ENCODE measurements at regions not wholly inside any gene's neighbourhood (a gene's known extent, or its start where the extent isn't known, plus 50 kb on each side); places are given as distances from the start of the nearest gene placed in this dataset.

DNA sequence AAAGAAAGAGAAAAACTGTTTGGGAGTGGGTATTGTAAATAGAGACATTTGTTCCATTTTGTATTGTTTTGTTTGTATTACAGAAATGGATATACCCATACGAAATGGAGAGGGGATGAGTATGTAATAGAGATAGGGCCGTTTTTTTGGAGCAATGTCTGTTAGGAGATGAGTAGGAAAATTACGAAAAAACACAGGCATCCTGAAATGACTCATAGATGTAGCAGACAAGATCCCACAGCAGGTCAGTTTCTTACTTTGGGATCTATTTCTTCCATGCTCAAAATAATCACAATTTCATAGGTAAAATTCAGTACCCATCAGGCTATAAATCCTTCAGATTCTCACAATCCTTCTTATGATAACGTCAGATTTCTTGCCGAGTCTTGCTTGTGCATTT, 779.4 kb upstream of the SLITRK1 start:
- DNase-seq, result peak; percentile 32
- Histone ChIP-seq H3K9me3 (ENCODE audit: low read depth) (no peaks in the 10 kb centered on the region), H3K36me3 (ENCODE audit: low read depth) (no peaks in the 10 kb centered on the region), H3K9ac (no peak overlapping the region), H3K27me3 (replicated peaks; ENCODE audit: insufficient read depth) (peaks cover 6% of the 10 kb centered on the region; the same call in 1 of the 2 replicates), H3K27ac (no peak overlapping the region), H3F3A (ENCODE audit: insufficient read depth) (no peaks in the 10 kb centered on the region), H3K4me2 (ENCODE audit: unreplicated experiment) (no peak overlapping the region), H3K79me2 (ENCODE audit: insufficient read depth) (no peaks in the 10 kb centered on the region), H2AFZ (no peak overlapping the region), H3K4me3 (no peak overlapping the region), H4K20me1 (ENCODE audit: insufficient read depth) (no peaks in the 10 kb centered on the region), H3K4me1 (ENCODE audit: insufficient read depth) (peaks cover 11% of the 10 kb centered on the region; the same call in 1 of the 2 replicates), H3K9me2 (ENCODE audit: insufficient read depth) (no peaks in the 10 kb centered on the region; the same call in 1 of the 2 replicates)
- WGBS, 2 experiments (ENCODE audit: low coverage in 1 of 2, low lambda C conversion rate in 2 of 2, missing lambda C conversion rate in 2 of 2), result 69 to 73% methylated on average over 5 of the region's 5 CpGs
- no peak for TF ChIP-seq EZH2phosphoT487 (IDR thresholded peaks at IDR 0.05; ENCODE audit: insufficient read depth, low read depth)
- TF ChIP-seq EZH2 (IDR thresholded peaks at IDR 0.05; ENCODE audit: insufficient read depth, poor library complexity, severe bottlenecking), result no peak
- in situ Hi-C loops (cut with MboI), result no loop called here

DNA sequence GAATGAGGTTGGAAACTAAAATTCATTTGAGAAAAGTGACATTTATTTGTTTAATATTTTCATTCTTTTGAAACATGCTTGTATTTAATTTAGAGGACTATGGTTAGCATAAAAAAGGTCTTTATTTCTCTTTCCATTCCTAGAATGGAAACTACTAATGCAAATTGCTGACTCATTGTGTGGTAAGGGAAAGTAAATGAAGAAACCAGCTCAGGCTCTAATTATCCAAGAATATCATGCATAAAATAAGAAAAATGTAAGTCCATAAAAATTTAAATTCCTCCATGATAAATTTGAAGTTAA, 777.0 kb upstream of the SLITRK1 start:
- Histone ChIP-seq H3F3A (ENCODE audit: insufficient read depth) (no peaks in the 10 kb centered on the region), H4K20me1 (ENCODE audit: insufficient read depth) (no peaks in the 10 kb centered on the region), H3K4me3 (no peak overlapping the region), H3K27ac (no peak overlapping the region), H3K36me3 (ENCODE audit: low read depth) (no peaks in the 10 kb centered on the region), H3K9me2 (ENCODE audit: insufficient read depth) (no peaks in the 10 kb centered on the region; the same call in 1 of the 2 replicates), H3K4me2 (ENCODE audit: unreplicated experiment) (no peak overlapping the region), H3K79me2 (ENCODE audit: insufficient read depth) (no peaks in the 10 kb centered on the region), H3K9me3 (ENCODE audit: low read depth) (no peaks in the 10 kb centered on the region), H2AFZ (peak overlapping the region; percentile 46; the same call in 1 of the 2 replicates), H3K4me1 (ENCODE audit: insufficient read depth) (peaks cover 17% of the 10 kb centered on the region; the same call in 1 of the 2 replicates), H3K27me3 (replicated peaks; ENCODE audit: insufficient read depth) (no peaks in the 10 kb centered on the region), H3K9ac (no peak overlapping the region)
- peak; percentile 18 for DNase-seq
- in situ Hi-C loops (cut with MboI), result no loop called here
- TF ChIP-seq EZH2 (IDR thresholded peaks at IDR 0.05; ENCODE audit: insufficient read depth, poor library complexity, severe bottlenecking) (no peak), EZH2phosphoT487 (IDR thresholded peaks at IDR 0.05; ENCODE audit: insufficient read depth, low read depth) (no peak)

GRCh38 chr13:84658491-84659358, 776.5 kb upstream of the SLITRK1 start:
- Histone ChIP-seq H4K20me1 (ENCODE audit: insufficient read depth) (no peaks in the 10 kb centered on the region), H3K4me1 (ENCODE audit: insufficient read depth) (peaks cover 17% of the 10 kb centered on the region; the same call in 1 of the 2 replicates), H3K9me3 (ENCODE audit: low read depth) (no peaks in the 10 kb centered on the region), H3K9ac (no peak overlapping the region), H3K4me2 (ENCODE audit: unreplicated experiment) (no peak overlapping the region), H3K27ac (no peak overlapping the region), H3K36me3 (ENCODE audit: low read depth) (no peaks in the 10 kb centered on the region), H3K9me2 (ENCODE audit: insufficient read depth) (no peaks in the 10 kb centered on the region; the same call in 1 of the 2 replicates), H3K79me2 (ENCODE audit: insufficient read depth) (no peaks in the 10 kb centered on the region), H3K27me3 (replicated peaks; ENCODE audit: insufficient read depth) (no peaks in the 10 kb centered on the region), H3F3A (ENCODE audit: insufficient read depth) (no peaks in the 10 kb centered on the region), H2AFZ (peak overlapping the region; percentile 46; the same call in 1 of the 2 replicates), H3K4me3 (no peak overlapping the region)
- in situ Hi-C loops (cut with MboI), result no loop called here
- WGBS, 2 experiments (ENCODE audit: low coverage in 1 of 2, low lambda C conversion rate in 2 of 2, missing lambda C conversion rate in 2 of 2), result 42 to 54% methylated on average over 3 of the region's 3 CpGs
- TF ChIP-seq EZH2 (IDR thresholded peaks at IDR 0.05; ENCODE audit: insufficient read depth, poor library complexity, severe bottlenecking), result no peak
- TF ChIP-seq EZH2phosphoT487 (IDR thresholded peaks at IDR 0.05; ENCODE audit: insufficient read depth, low read depth), result no peak
- DNase-seq, result no peak

- Histone ChIP-seq H3K36me3 (ENCODE audit: low read depth) (no peaks in the 10 kb centered on the region), H3K9me3 (ENCODE audit: low read depth) (no peaks in the 10 kb centered on the region), H4K20me1 (ENCODE audit: insufficient read depth) (no peaks in the 10 kb centered on the region), H3K9ac (no peak overlapping the region), H3K27me3 (replicated peaks; ENCODE audit: insufficient read depth) (no peaks in the 10 kb centered on the region), H3K79me2 (ENCODE audit: insufficient read depth) (no peaks in the 10 kb centered on the region), H3K4me1 (ENCODE audit: insufficient read depth) (peaks cover 17% of the 10 kb centered on the region; the same call in 1 of the 2 replicates), H3F3A (ENCODE audit: insufficient read depth) (no peaks in the 10 kb centered on the region), H2AFZ (no peak overlapping the region), H3K4me2 (ENCODE audit: unreplicated experiment) (no peak overlapping the region), H3K4me3 (no peak overlapping the region), H3K9me2 (ENCODE audit: insufficient read depth) (no peaks in the 10 kb centered on the region; the same call in 1 of the 2 replicates), H3K27ac (no peak overlapping the region)
- in situ Hi-C loops (cut with MboI), result no loop called here
- peak; percentile 53 for DNase-seq
- 53 to 59% methylated on average over 3 of the region's 3 CpGs for WGBS, 2 experiments (ENCODE audit: low coverage in 1 of 2, low lambda C conversion rate in 2 of 2, missing lambda C conversion rate in 2 of 2)
- TF ChIP-seq EZH2phosphoT487 (IDR thresholded peaks at IDR 0.05; ENCODE audit: insufficient read depth, low read depth) (no peak), EZH2 (IDR thresholded peaks at IDR 0.05; ENCODE audit: insufficient read depth, poor library complexity, severe bottlenecking) (no peak)
These were observed 773.4 kb upstream of the SLITRK1 start for GRCh38 chr13:84655677-84656076.
